Panc1 (cell line): ENCODE measurements at regions not wholly inside any gene's neighbourhood (a gene's known extent, or its start where the extent isn't known, plus 50 kb on each side); places are given as distances from the start of the nearest gene placed in this dataset.

Experiments
- ATAC-seq: fragments of 200-7000 bp; cut with Tn5 transposase; 2 replicates; pipeline ENCODE4 v1.9.1; 2020; ENCODE audit warnings: mild to moderate bottlenecking, moderate library complexity
- BruUV-seq: library from RNA; stranded (reverse); fragments of 400-500 nt; replicated peaks from 2 replicates; lab custom pipeline; 2021; lab: Mats Ljungman, UMichigan
- CTCF ChIA-PET: fragments of 300-600 bp; sonication (Branson Sonifier 250); formaldehyde crosslinking; loops from one replicate; lab custom pipeline; 2022; ENCODE audit warnings: antibody characterized with exemption; lab: Charles Lee
- POLR2A ChIA-PET: fragments of 300-600 bp; sonication (Branson Sonifier 250); formaldehyde crosslinking; loops from one replicate; lab custom pipeline; 2022; ENCODE audit warnings: antibody characterized with exemption; lab: Charles Lee
- DNase-seq: peaks from one replicate; pipeline ENCODE4 v3.0.0-alpha.2; 2010; ENCODE audit warnings: low read depth, low spot score
- H3K27ac ChIP-seq: 2 replicates; pipeline ENCODE4 v1.5.1; 2011; ENCODE audit warnings: mild to moderate bottlenecking, low read length, inconsistent platforms
- H3K27me3 ChIP-seq: fragments of 200-500 bp; sonication (Bioruptor generic); 2 replicates; pipeline ENCODE4 v1.6.0; 2014; ENCODE audit warnings: low read length, inconsistent platforms; ENCODE audit not compliant: control insufficient read depth, insufficient read depth
- H3K36me3 ChIP-seq: fragments of 200-500 bp; sonication (Bioruptor generic); 2 replicates; pipeline ENCODE4 v1.5.1; 2014; ENCODE audit warnings: inconsistent platforms, mild to moderate bottlenecking, low read length, moderate library complexity; ENCODE audit not compliant: control insufficient read depth, insufficient read depth
- H3K4me1 ChIP-seq: 2 replicates; pipeline ENCODE4 v1.5.1; 2011; ENCODE audit warnings: inconsistent platforms, mild to moderate bottlenecking, low read length, moderate library complexity; ENCODE audit not compliant: control insufficient read depth, insufficient read depth
- H3K4me3 ChIP-seq, 2 experiments: 2 replicates each; pipeline ENCODE4 v1.5.1; 2011 to 2012; ENCODE audit warnings: low read depth in 2 of 2, low read length in 2 of 2, mild to moderate bottlenecking in 2 of 2, inconsistent platforms in 1 of 2, moderate library complexity in 1 of 2
- H3K9me3 ChIP-seq: fragments of 200-500 bp; sonication (Bioruptor generic); 2 replicates; pipeline ENCODE4 v1.5.1; 2014; ENCODE audit warnings: low read depth, mild to moderate bottlenecking, inconsistent platforms, low read length, moderate library complexity; ENCODE audit not compliant: control insufficient read depth, insufficient read depth
- CTCF ChIP-seq: fragments of 450-650 bp; IDR thresholded peaks from 2 replicates; pipeline ENCODE4 v1.5.1; 2017; ENCODE audit warnings: mild to moderate bottlenecking
- POLR2AphosphoS5 ChIP-seq: IDR thresholded peaks from 2 replicates; pipeline ENCODE4 v1.6.1; 2012; ENCODE audit warnings: mild to moderate bottlenecking, low read depth, low read length, moderate library complexity
- REST ChIP-seq, 2 experiments: IDR thresholded peaks; 2 replicates each; pipeline ENCODE4 v1.6.1; 2011 to 2012; ENCODE audit warnings: low read depth in 2 of 2, control low read depth in 1 of 2, low read length in 1 of 2, mild to moderate bottlenecking in 1 of 2, moderate library complexity in 1 of 2; ENCODE audit not compliant: insufficient read depth in 1 of 2
- SIN3A ChIP-seq: IDR thresholded peaks from 2 replicates; pipeline ENCODE4 v1.6.1; 2012; ENCODE audit warnings: low read depth, mild to moderate bottlenecking, low read length, moderate library complexity, borderline replicate concordance; ENCODE audit not compliant: insufficient read depth
- TCF7L2 ChIP-seq: IDR thresholded peaks from 2 replicates; pipeline ENCODE4 v1.6.1; 2011; ENCODE audit warnings: mild to moderate bottlenecking, low read depth, low read length, inconsistent platforms
- in situ Hi-C: cut with HindIII; loops from 2 replicates; pipeline ENCODE4 v1.10.0; 2016; ENCODE audit warnings: low sequenced_read_pairs, low pct_unique_long_range_greater_than_20kb
- intact Hi-C: fragments of 100-400 bp; cut with micrococcal nuclease; formaldehyde crosslinking; loops from one replicate; pipeline ENCODE4 v1.10.0; 2022; ENCODE audit not compliant: unreplicated experiment

GRCh38 chr16:52095471-52095870 is 451.5 kb downstream of the TOX3 start:
- ATAC-seq (no peak), DNase-seq (no peak)
- BruUV-seq, result no TSS peak
- Histone ChIP-seq H3K27me3 (no peaks in the 10 kb centered on the region), H3K4me3 (no peak overlapping the region), H3K4me1 (no peaks in the 10 kb centered on the region), H3K36me3 (no peaks in the 10 kb centered on the region), H3K9me3 (no peaks in the 10 kb centered on the region), H3K27ac (no peak overlapping the region)
- ChIA-PET POLR2A (no interaction called here), CTCF (no interaction called here)
- intact Hi-C loops (no loop called here), in situ Hi-C loops (no loop called here)
- no peak for TF ChIP-seq REST (IDR thresholded peaks at IDR 0.05; ENCODE audit: insufficient read depth in 1 of 2, low read depth in 2 of 2, low read length in 1 of 2)
- no peak for TF ChIP-seq POLR2AphosphoS5
- no peak for TF ChIP-seq CTCF
- no peak for TF ChIP-seq SIN3A
- no peak for TF ChIP-seq TCF7L2

- TF ChIP-seq REST (IDR thresholded peaks at IDR 0.05; ENCODE audit: insufficient read depth in 1 of 2, low read depth in 2 of 2, low read length in 1 of 2) (no peak), CTCF (no peak), TCF7L2 (no peak), POLR2AphosphoS5 (no peak), SIN3A (no peak)
- Histone ChIP-seq H3K27me3 (no peaks in the 10 kb centered on the region), H3K36me3 (no peaks in the 10 kb centered on the region), H3K4me1 (no peaks in the 10 kb centered on the region), H3K9me3 (no peaks in the 10 kb centered on the region), H3K4me3 (no peak overlapping the region), H3K27ac (no peak overlapping the region)
- POLR2A ChIA-PET, result no interaction called here
- DNase-seq (no peak), ATAC-seq (no peak)
- in situ Hi-C loops, result no loop called here
- no TSS peak for BruUV-seq
- intact Hi-C loops, result no loop called here
- CTCF ChIA-PET, result no interaction called here
These were observed 454.8 kb downstream of the TOX3 start for GRCh38 chr16:52092126-52092525.
